BE2C (cell line): ENCODE measurements at regions not wholly inside any gene's neighbourhood (a gene's known extent, or its start where the extent isn't known, plus 50 kb on each side); places are given as distances from the start of the nearest gene placed in this dataset.

Source experiments
- DNase-seq: peaks from one replicate; pipeline ENCODE4 v3.0.0-alpha.2; 2020
- H3K27me3 ChIP-seq: fragments of 250-450 bp; sonication (Bioruptor Pico); 2 replicates; pipeline ENCODE4 v1.5.1; 2020; ENCODE audit warnings: mild to moderate bottlenecking
- H3K36me3 ChIP-seq: fragments of 250-450 bp; sonication (Bioruptor Pico); 2 replicates; pipeline ENCODE4 v1.5.1; 2020; ENCODE audit warnings: mild to moderate bottlenecking
- H3K4me1 ChIP-seq: fragments of 250-450 bp; sonication (Bioruptor Pico); 2 replicates; pipeline ENCODE4 v1.5.1; 2020
- H3K4me3 ChIP-seq: 2 replicates; pipeline ENCODE4 v1.5.1; 2011; ENCODE audit warnings: low read depth, low read length
- H3K9me3 ChIP-seq: fragments of 250-450 bp; sonication (Bioruptor Pico); 2 replicates; pipeline ENCODE4 v1.5.1; 2020
- TF ChIP-seq, protein P1 (sequence below): IDR thresholded peaks from 2 replicates; pipeline ENCODE4 v1.5.1; 2012; ENCODE audit warnings: mild to moderate bottlenecking, low read depth, low read length

DNA sequence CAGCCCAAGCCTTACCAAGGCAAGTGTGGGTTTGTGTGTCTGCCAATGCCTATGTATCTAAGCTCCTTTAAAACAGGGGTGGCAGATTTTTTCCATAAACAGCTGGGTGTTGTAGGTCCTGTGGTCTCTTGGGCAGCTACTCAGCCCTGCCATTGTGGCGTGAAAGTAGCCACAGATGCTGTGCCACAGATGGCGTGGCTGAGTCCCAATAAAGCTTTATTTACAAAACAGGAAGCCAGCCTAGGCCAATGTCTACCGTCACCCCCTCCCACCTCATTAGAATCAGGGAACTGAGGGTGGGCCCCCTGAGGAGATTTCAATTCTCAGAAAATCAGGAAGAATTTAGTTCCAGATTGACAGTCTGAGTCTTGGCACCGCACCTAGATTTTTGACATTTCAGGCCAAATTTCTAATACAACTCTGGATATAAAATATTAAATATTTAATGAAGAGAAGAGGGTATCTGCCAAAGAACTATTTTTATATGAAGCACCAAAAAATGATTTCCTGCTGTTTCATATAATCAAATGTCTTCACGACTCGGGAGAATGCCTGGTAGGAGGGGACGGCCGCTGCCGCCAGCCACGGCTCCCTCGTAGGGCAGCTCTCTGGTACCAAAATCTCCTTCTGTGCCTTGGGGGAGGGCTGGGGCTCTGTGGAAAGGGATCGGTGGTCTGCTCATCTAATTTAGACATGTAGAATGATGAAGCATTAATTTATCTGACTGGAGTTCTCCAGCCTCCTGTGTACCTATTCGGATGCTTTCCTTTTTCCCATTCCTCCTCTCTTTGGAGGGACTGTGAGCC is 420.9 kb downstream of the IRX2 start:
- Histone ChIP-seq H3K4me3 (no peak overlapping the region), H3K4me1 (no peaks in the 10 kb centered on the region), H3K27me3 (no peaks in the 10 kb centered on the region), H3K9me3 (no peaks in the 10 kb centered on the region), H3K36me3 (no peaks in the 10 kb centered on the region)
- TF ChIP-seq, protein P1, sequence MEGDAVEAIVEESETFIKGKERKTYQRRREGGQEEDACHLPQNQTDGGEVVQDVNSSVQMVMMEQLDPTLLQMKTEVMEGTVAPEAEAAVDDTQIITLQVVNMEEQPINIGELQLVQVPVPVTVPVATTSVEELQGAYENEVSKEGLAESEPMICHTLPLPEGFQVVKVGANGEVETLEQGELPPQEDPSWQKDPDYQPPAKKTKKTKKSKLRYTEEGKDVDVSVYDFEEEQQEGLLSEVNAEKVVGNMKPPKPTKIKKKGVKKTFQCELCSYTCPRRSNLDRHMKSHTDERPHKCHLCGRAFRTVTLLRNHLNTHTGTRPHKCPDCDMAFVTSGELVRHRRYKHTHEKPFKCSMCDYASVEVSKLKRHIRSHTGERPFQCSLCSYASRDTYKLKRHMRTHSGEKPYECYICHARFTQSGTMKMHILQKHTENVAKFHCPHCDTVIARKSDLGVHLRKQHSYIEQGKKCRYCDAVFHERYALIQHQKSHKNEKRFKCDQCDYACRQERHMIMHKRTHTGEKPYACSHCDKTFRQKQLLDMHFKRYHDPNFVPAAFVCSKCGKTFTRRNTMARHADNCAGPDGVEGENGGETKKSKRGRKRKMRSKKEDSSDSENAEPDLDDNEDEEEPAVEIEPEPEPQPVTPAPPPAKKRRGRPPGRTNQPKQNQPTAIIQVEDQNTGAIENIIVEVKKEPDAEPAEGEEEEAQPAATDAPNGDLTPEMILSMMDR: no peak
- DNase-seq: no peak

DNA sequence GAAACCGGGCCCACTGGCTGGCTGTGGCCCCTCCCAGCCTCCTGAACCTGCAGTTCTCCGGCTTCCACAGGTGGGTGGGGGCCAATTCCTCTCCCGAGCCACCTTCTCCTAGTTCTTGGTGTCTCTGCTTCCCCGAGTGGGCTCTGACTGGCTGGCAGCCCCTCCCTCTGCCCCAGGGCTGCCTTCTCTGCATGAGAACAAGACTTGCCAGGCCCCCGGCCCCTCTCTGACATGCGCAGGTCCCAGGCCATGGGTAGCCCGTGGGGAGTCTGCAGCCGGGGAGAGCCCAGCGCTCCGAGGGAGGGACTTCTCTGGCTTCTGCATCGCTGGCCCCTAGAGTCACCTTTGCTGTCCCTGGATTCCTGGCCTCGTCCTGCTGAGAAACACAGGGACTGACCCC is 421.7 kb downstream of the IRX2 start:
- DNase-seq: no peak
- Histone ChIP-seq H3K27me3 (no peaks in the 10 kb centered on the region), H3K36me3 (no peaks in the 10 kb centered on the region), H3K4me3 (no peak overlapping the region), H3K4me1 (no peaks in the 10 kb centered on the region), H3K9me3 (no peaks in the 10 kb centered on the region)
- TF ChIP-seq, protein P1: no peak

DNA sequence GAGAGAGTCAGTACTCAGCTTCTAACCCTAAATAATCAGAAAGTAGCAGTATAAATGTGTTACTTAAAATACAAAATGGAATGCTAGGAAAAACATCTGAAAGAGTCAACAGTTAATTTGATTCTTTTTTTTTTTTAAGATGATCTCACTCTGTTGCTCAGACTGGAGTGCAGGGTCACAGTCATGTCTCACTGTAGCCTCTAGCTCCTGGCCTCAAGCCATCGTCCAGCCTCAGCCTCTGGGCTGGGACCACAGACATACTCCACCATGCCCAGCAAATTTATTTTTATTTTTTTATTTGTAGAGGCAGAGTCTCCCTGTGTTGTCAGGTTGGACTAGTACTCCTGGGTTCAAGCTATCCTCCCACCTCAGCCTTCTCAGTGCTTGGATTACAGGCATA is 424.9 kb downstream of the IRX2 start:
- H3K4me3 ChIP-seq: no peak overlapping the region
- no peaks in the 10 kb centered on the region for H3K27me3 ChIP-seq
- no peaks in the 10 kb centered on the region for H3K36me3 ChIP-seq
- no peaks in the 10 kb centered on the region for H3K9me3 ChIP-seq
- DNase-seq: no peak
- no peaks in the 10 kb centered on the region for H3K4me1 ChIP-seq
- TF ChIP-seq, protein P1: no peak

DNA sequence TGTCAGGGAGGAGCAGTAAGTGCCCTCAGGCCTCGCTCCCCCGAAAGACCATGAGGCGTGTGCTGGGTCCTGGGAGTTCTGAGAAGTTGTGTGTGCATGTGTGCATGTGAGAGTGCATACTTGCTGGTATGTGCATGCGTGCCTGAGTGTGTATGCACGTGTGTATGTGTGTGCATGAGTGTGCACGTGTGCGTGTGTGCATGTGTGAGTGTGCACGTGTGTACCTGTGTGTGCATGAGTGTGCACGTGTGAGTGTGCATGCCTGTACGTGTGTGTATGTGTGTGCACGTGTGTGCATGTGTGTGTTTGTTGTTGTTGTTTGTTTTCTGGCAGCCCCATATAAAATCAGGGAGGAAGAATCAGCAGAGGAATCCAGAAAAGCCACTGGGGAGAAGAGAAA is 426.7 kb downstream of the IRX2 start:
- DNase-seq: no peak
- no peaks in the 10 kb centered on the region for H3K9me3 ChIP-seq
- no peaks in the 10 kb centered on the region for H3K4me1 ChIP-seq
- no peak overlapping the region for H3K4me3 ChIP-seq
- H3K36me3 ChIP-seq: no peaks in the 10 kb centered on the region
- no peaks in the 10 kb centered on the region for H3K27me3 ChIP-seq
- TF ChIP-seq, protein P1: no peak

DNA sequence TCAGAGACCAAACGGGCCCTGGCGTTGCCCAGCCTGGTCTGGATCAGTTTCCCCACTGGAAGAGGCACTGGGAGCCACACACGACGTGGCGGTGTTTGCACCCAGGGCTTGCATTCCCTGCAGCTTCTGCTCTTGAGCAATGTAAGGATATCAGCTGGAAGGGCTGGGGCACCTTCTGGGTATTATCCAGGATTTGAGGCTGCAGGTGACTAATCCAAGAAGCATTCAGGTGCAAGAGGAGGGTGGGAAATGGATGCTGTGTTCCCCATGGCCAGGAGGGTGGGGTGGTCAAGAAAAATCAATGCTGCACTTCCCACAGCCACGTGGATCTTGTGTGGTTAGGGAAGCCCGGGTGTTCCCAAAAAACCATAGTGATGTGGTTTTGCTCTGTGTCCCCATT is 430.9 kb downstream of the IRX2 start:
- Histone ChIP-seq H3K36me3 (no peaks in the 10 kb centered on the region), H3K9me3 (no peaks in the 10 kb centered on the region), H3K4me1 (no peaks in the 10 kb centered on the region), H3K27me3 (no peaks in the 10 kb centered on the region), H3K4me3 (no peak overlapping the region)
- DNase-seq: no peak
- TF ChIP-seq, protein P1: no peak

DNA sequence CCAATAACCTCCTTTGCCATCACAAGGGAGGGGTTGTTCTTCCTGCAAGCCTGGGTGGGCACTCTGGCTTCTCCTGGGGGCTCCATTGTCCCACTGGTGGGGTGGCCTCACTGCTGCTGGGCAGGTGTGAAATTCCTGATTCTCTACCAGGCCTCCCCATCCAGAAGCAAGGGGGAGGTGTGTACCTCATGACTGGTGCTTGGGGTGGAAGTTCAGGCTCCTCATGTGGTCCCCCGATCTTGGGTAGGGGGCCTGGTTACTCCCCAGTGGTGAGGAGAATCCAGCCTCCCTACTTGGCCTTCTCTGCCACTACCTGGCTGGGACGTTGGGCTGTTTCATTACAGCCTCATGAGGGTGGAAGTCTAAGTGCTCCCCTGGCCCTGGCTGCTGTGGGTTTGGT is 433.9 kb downstream of the IRX2 start:
- TF ChIP-seq, protein P1: no peak
- no peak for DNase-seq
- Histone ChIP-seq H3K36me3 (no peaks in the 10 kb centered on the region), H3K4me3 (no peak overlapping the region), H3K4me1 (no peaks in the 10 kb centered on the region), H3K9me3 (no peaks in the 10 kb centered on the region), H3K27me3 (no peaks in the 10 kb centered on the region)
